Spleen (tissue), 11 donors: ENCODE measurements at regions not wholly inside any gene's neighbourhood (a gene's known extent, or its start where the extent isn't known, plus 50 kb on each side); places are given as distances from the start of the nearest gene placed in this dataset.

Source experiments
- DNase-seq: peaks from one replicate; pipeline ENCODE4 v3.0.0-alpha.2; 2020
- H3K27ac ChIP-seq, 8 donors: fragments of 200-600 bp; sonication (generic) in 7 of 8; 1 replicate in 4 of 8; 2 replicates in 4 of 8; pipeline versions ENCODE4 v1.5.0 to v1.8.0; 2016 to 2021; ENCODE audit warnings: inconsistent platforms in 4 of 8, mild to moderate bottlenecking in 4 of 8, moderate library complexity in 1 of 8
- H3K27me3 ChIP-seq, 7 donors: fragments of 200-600 bp; sonication (generic) in 6 of 7; replicated peaks in 1 of 7; 1 replicate in 4 of 7; 2 replicates in 3 of 7; pipeline versions ENCODE4 v1.5.0 to v1.8.0; 2016 to 2021; ENCODE audit warnings: inconsistent platforms in 3 of 7, mild to moderate bottlenecking in 1 of 7
- H3K36me3 ChIP-seq, 6 donors: fragments of 200-600 bp; sonication (generic) in 5 of 6; 1 replicate in 4 of 6; 2 replicates in 2 of 6; pipeline versions ENCODE4 v1.5.0 to v1.8.0; 2016 to 2021; ENCODE audit warnings: inconsistent platforms in 2 of 6
- H3K4me1 ChIP-seq, 6 donors: fragments of 200-600 bp; sonication (generic) in 5 of 6; 1 replicate in 3 of 6; 2 replicates in 3 of 6; pipeline versions ENCODE4 v1.5.0 to v1.8.0; 2016 to 2021; ENCODE audit warnings: inconsistent platforms in 3 of 6
- H3K4me3 ChIP-seq, 8 donors: fragments of 200-600 bp; sonication (generic) in 7 of 8; 1 replicate in 4 of 8; 2 replicates in 4 of 8; pipeline versions ENCODE4 v1.5.0 to v1.8.0; 2016 to 2021; ENCODE audit warnings: inconsistent platforms in 4 of 8, mild to moderate bottlenecking in 4 of 8, moderate library complexity in 2 of 8
- H3K9me3 ChIP-seq, 8 donors: fragments of 200-600 bp; sonication (generic) in 7 of 8; 1 replicate in 4 of 8; 2 replicates in 4 of 8; pipeline versions ENCODE4 v1.5.0 to v1.8.0; 2016 to 2021; ENCODE audit warnings: inconsistent platforms in 4 of 8
- POLR2A ChIP-seq, 3 donors: fragments of 450-650 bp; IDR thresholded peaks; one replicate each; pipeline ENCODE4 v1.5.1; 2017; ENCODE audit warnings: antibody characterized with exemption in 3 of 3, mild to moderate bottlenecking in 1 of 3
- POLR2AphosphoS5 ChIP-seq, 3 donors: sonication (generic); formaldehyde crosslinking; IDR thresholded peaks; one replicate each; pipeline ENCODE4 v1.5.1; 2017; ENCODE audit warnings: antibody characterized with exemption in 3 of 3
- WGBS, 5 donors: extraction: QIAGEN DNeasy Blood & Tissue Kit in 3 of 5; methylation state at CpG; one replicate each; pipeline versions ENCODE4 v1.1.5 to v1.1.7; 2013 to 2018; 5-methylcytosine and 5-hydroxymethylcytosine counted together
- intact Hi-C: fragments of 100-400 bp; cut with DNase I; formaldehyde crosslinking; loops from one replicate; pipeline ENCODE4 v1.15.0; 2023; ENCODE audit warnings: low total_unique reads
- TF ChIP-seq, protein P1 (sequence below), 11 experiments: fragments of 200-600 bp in 7 of 11; fragments of 450-650 bp in 4 of 11; sonication (generic) in 4 of 11; IDR thresholded peaks in 8 of 11; conservative IDR thresholded peaks in 3 of 11; 1 replicate in 7 of 11; 2 replicates in 4 of 11; pipeline versions ENCODE4 v1.4.0 to v1.8.0; 2016 to 2021; ENCODE audit warnings: antibody characterized with exemption in 11 of 11, inconsistent platforms in 4 of 11, mild to moderate bottlenecking in 1 of 11
- donor health status: healthy with polysubstance abuse.
- donor health status: DM: no; HTN: no; CAD: no; lungs with moderate emphysema.
- donor health status: DM: no; HTN: no; CAD: no.
- donor health status: Bipolar disorder and iron deficiency.
- donor health status: healthy.
- donor health status: DM: no; HTN: no; CAD: no.
- donor health status: DM: yes; HTN: yes; CAD: no.

DNA sequence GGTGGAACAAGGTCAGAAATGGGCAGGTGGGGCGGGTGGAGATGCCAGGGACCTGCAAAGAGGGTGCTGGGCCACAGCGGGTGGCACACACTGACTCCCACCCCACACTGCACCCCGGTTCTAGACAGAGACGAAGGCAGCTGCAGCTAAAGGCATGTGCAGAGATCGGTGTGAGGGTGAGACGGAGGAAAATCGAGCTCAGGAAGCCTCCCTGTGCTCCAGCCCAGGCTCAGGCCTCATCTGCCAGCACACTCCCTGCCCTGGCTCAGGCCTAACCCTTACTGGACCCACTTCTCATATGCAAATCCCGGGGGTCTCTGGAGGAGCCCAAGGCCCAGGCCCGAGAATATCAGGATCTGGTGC, 130.8 kb upstream of the PPP1R26 start:
- Histone ChIP-seq H3K27ac (no peak overlapping the region), H3K4me3 (no peak overlapping the region), H3K9me3 (no peaks in the 10 kb centered on the region), H3K36me3 (no peaks in the 10 kb centered on the region), H3K27me3 (peaks cover 0 to 88% (median 28%) of the 10 kb centered on the region in 7 donors), H3K4me1 (peaks cover 0 to 11% (median 6%) of the 10 kb centered on the region in 6 donors)
- 78 to 90% (median 83%) methylated on average over 8 to 9 of the region's 9 CpGs for WGBS, 5 donors
- TF ChIP-seq POLR2AphosphoS5 (IDR thresholded peaks at IDR 0.05) (no peak), POLR2A (IDR thresholded peaks at IDR 0.05) (no peak)
- TF ChIP-seq, protein P1, sequence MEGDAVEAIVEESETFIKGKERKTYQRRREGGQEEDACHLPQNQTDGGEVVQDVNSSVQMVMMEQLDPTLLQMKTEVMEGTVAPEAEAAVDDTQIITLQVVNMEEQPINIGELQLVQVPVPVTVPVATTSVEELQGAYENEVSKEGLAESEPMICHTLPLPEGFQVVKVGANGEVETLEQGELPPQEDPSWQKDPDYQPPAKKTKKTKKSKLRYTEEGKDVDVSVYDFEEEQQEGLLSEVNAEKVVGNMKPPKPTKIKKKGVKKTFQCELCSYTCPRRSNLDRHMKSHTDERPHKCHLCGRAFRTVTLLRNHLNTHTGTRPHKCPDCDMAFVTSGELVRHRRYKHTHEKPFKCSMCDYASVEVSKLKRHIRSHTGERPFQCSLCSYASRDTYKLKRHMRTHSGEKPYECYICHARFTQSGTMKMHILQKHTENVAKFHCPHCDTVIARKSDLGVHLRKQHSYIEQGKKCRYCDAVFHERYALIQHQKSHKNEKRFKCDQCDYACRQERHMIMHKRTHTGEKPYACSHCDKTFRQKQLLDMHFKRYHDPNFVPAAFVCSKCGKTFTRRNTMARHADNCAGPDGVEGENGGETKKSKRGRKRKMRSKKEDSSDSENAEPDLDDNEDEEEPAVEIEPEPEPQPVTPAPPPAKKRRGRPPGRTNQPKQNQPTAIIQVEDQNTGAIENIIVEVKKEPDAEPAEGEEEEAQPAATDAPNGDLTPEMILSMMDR (IDR thresholded peaks at IDR 0.05 in 8 of 11, conservative IDR thresholded peaks at IDR 0.05 in 3 of 11): no peak
- intact Hi-C loops: no loop called here
- no peak for DNase-seq

- intact Hi-C loops: no loop called here
- no peak overlapping the region for H3K27ac ChIP-seq
- H3K4me1 ChIP-seq: peaks cover 0 to 16% (median 3%) of the 10 kb centered on the region in 6 donors
- DNase-seq: no peak
- WGBS, 5 donors: 69 to 83% (median 74%) methylated on average over 17 to 22 of the region's 22 CpGs
- H3K4me3 ChIP-seq: no peak overlapping the region
- H3K27me3 ChIP-seq: peaks cover 0 to 81% (median 21%) of the 10 kb centered on the region in 7 donors
- no peaks in the 10 kb centered on the region for H3K9me3 ChIP-seq
- no peaks in the 10 kb centered on the region for H3K36me3 ChIP-seq
- TF ChIP-seq POLR2AphosphoS5 (IDR thresholded peaks at IDR 0.05): no peak
- TF ChIP-seq, protein P1 (IDR thresholded peaks at IDR 0.05 in 8 of 11, conservative IDR thresholded peaks at IDR 0.05 in 3 of 11): no peak
- TF ChIP-seq POLR2A (IDR thresholded peaks at IDR 0.05): no peak
Observed at GRCh38 chr9:135349212-135350002, 130.2 kb upstream of the PPP1R26 start.

- DNase-seq: no peak
- no peaks in the 10 kb centered on the region for H3K9me3 ChIP-seq
- no peak for TF ChIP-seq POLR2AphosphoS5 (IDR thresholded peaks at IDR 0.05)
- TF ChIP-seq, protein P1 (IDR thresholded peaks at IDR 0.05 in 8 of 11, conservative IDR thresholded peaks at IDR 0.05 in 3 of 11): no peak
- TF ChIP-seq POLR2A (IDR thresholded peaks at IDR 0.05): no peak
- intact Hi-C loops: no loop called here
- 78 to 91% (median 81%) methylated on average over 12 of the region's 12 CpGs for WGBS, 5 donors
- H3K27me3 ChIP-seq: peaks cover 0 to 76% (median 18%) of the 10 kb centered on the region in 7 donors
- H3K36me3 ChIP-seq: no peaks in the 10 kb centered on the region
- peaks cover 0 to 16% (median 3%) of the 10 kb centered on the region in 6 donors for H3K4me1 ChIP-seq
- H3K4me3 ChIP-seq: no peak overlapping the region
- no peak overlapping the region for H3K27ac ChIP-seq
Observed at GRCh38 chr9:135350003-135350315, 129.6 kb upstream of the PPP1R26 start.

DNA sequence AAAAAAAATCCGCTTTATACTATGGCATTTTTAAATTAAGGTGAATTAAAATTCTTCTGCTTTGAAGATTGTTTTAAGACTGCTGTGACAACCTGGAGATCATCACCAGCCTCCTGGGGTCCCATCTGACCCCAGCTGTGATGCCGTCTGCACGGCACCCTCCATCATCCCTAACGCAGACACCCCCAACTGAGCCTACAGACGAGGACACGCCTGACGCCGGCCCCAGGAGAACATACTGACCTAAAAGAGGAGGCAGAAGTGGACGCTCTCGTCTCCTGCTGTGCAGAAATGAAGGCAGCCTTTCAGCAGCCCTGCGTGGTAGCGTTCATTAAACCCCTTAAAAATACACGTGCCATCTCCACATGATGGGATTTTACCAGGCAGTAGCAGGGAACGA, 125.6 kb upstream of the PPP1R26 start:
- H3K27me3 ChIP-seq: peaks cover 0 to 48% (median 0%) of the 10 kb centered on the region in 7 donors
- DNase-seq: no peak
- H3K9me3 ChIP-seq: no peaks in the 10 kb centered on the region
- H3K4me1 ChIP-seq: peaks cover 0 to 16% (median 3%) of the 10 kb centered on the region in 6 donors
- intact Hi-C loops: no loop called here
- H3K27ac ChIP-seq: no peak overlapping the region
- H3K36me3 ChIP-seq: no peaks in the 10 kb centered on the region
- 81 to 93% (median 90%) methylated on average over 14 of the region's 14 CpGs for WGBS, 5 donors
- TF ChIP-seq POLR2A (IDR thresholded peaks at IDR 0.05) (no peak), POLR2AphosphoS5 (IDR thresholded peaks at IDR 0.05) (no peak)
- TF ChIP-seq, protein P1 (IDR thresholded peaks at IDR 0.05 in 8 of 11, conservative IDR thresholded peaks at IDR 0.05 in 3 of 11): no peak
- H3K4me3 ChIP-seq: no peak overlapping the region
